IMR-90 (cell line): ENCODE measurements at regions not wholly inside any gene's neighbourhood (a gene's known extent, or its start where the extent isn't known, plus 50 kb on each side); places are given as distances from the start of the nearest gene placed in this dataset.

ENCODE experiments used
- ATAC-seq: fragments of 200-7000 bp; cut with Tn5 transposase; 2 replicates; pipeline ENCODE4 v1.9.1; 2020; ENCODE audit warnings: low read depth, mild to moderate bottlenecking, moderate library complexity
- BruUV-seq: library from RNA; stranded (reverse); fragments of 400-500 nt; replicated peaks from 2 replicates; lab custom pipeline; 2021; lab: Mats Ljungman, UMichigan
- CTCF ChIA-PET: fragments of 300-600 bp; formaldehyde crosslinking; extraction: SDS; loops from one replicate; lab custom pipeline; 2021; ENCODE audit warnings: antibody characterized with exemption; lab: Yijun Ruan, JAX
- POLR2A ChIA-PET: fragments of 300-600 bp; sonication (Branson Sonifier 250); formaldehyde crosslinking; loops from one replicate; lab custom pipeline; 2022; ENCODE audit warnings: antibody characterized with exemption; ENCODE audit not compliant: unreplicated experiment; lab: Charles Lee
- DNase-seq: peaks from one replicate; pipeline ENCODE4 v3.0.0; 2013
- H2AFZ ChIP-seq: replicated peaks from 2 replicates; pipeline ENCODE3; 2013; ENCODE audit warnings: low read length, mild to moderate bottlenecking; ENCODE audit not compliant: poor library complexity
- H2AK5ac ChIP-seq: 2 replicates; pipeline ENCODE4 v1.6.1; 2013; ENCODE audit warnings: low read depth, low read length, inconsistent platforms
- H2AK9ac ChIP-seq: replicated peaks from 2 replicates; pipeline ENCODE3; 2013; ENCODE audit warnings: mild to moderate bottlenecking, low read depth, low read length, moderate library complexity; ENCODE audit not compliant: poor library complexity
- H2BK120ac ChIP-seq: 2 replicates; pipeline ENCODE4 v1.6.1; 2013; ENCODE audit warnings: low read depth, low read length, inconsistent platforms
- H2BK15ac ChIP-seq: 3 replicates; pipeline ENCODE4 v1.6.1; 2013; ENCODE audit warnings: low read depth, low read length, inconsistent platforms
- H2BK20ac ChIP-seq: 2 replicates; pipeline ENCODE4 v1.6.1; 2013; ENCODE audit warnings: low read depth, mild to moderate bottlenecking, inconsistent platforms, low read length, moderate library complexity
- H2BK5ac ChIP-seq: 2 replicates; pipeline ENCODE4 v1.6.1; 2013; ENCODE audit warnings: mild to moderate bottlenecking, low read depth, low read length, inconsistent platforms; ENCODE audit not compliant: poor library complexity, severe bottlenecking
- H3K14ac ChIP-seq: replicated peaks from 2 replicates; pipeline ENCODE4 v1.6.1; 2013; ENCODE audit warnings: low read depth, low read length, inconsistent platforms
- H3K18ac ChIP-seq: 2 replicates; pipeline ENCODE4 v1.6.1; 2013; ENCODE audit warnings: low read depth, low read length, control low read depth
- H3K23ac ChIP-seq: 2 replicates; pipeline ENCODE4 v1.6.1; 2013; ENCODE audit warnings: low read depth, low read length, inconsistent platforms
- H3K27ac ChIP-seq: 2 replicates; pipeline ENCODE4 v1.5.1; 2013; ENCODE audit warnings: mild to moderate bottlenecking, control low read depth, low read length; ENCODE audit not compliant: insufficient read depth
- H3K27me3 ChIP-seq: 2 replicates; pipeline ENCODE4 v1.6.1; 2013; ENCODE audit warnings: low read length; ENCODE audit not compliant: control insufficient read depth, insufficient read depth
- H3K36me3 ChIP-seq: 2 replicates; pipeline ENCODE4 v1.6.1; 2013; ENCODE audit warnings: low read length, mixed read lengths; ENCODE audit not compliant: control insufficient read depth, insufficient read depth
- H3K4ac ChIP-seq: 2 replicates; pipeline ENCODE4 v1.6.1; 2013; ENCODE audit warnings: low read depth, low read length, inconsistent platforms
- H3K4me1 ChIP-seq: 2 replicates; pipeline ENCODE4 v1.6.1; 2013; ENCODE audit warnings: low read length, mixed read lengths; ENCODE audit not compliant: control insufficient read depth, insufficient read depth
- H3K4me2 ChIP-seq: 2 replicates; pipeline ENCODE4 v1.6.1; 2013; ENCODE audit warnings: low read depth, mild to moderate bottlenecking, control low read depth, low read length, moderate library complexity
- H3K4me3 ChIP-seq: 2 replicates; pipeline ENCODE4 v1.5.1; 2013; ENCODE audit warnings: low read depth, mild to moderate bottlenecking, control low read depth, low read length, moderate library complexity; ENCODE audit not compliant: insufficient read depth
- H3K56ac ChIP-seq: 2 replicates; pipeline ENCODE4 v1.6.1; 2013; ENCODE audit warnings: low read length, inconsistent platforms; ENCODE audit not compliant: insufficient read depth; ENCODE audit errors: extremely low read depth
- H3K79me1 ChIP-seq, 2 experiments: 2 replicates each; pipeline ENCODE4 v1.6.1; 2013; ENCODE audit warnings: low read length in 2 of 2, inconsistent platforms in 1 of 2, low read depth in 1 of 2
- H3K9ac ChIP-seq: 2 replicates; pipeline ENCODE4 v1.6.1; 2013; ENCODE audit warnings: low read depth, low read length, control low read depth
- H3K9me1 ChIP-seq: 2 replicates; pipeline ENCODE4 v1.6.1; 2013; ENCODE audit warnings: low read length, inconsistent platforms; ENCODE audit not compliant: insufficient read depth
- H3K9me3 ChIP-seq: 2 replicates; pipeline ENCODE4 v1.6.1; 2013; ENCODE audit warnings: low read length; ENCODE audit not compliant: control insufficient read depth, insufficient read depth
- H4K20me1 ChIP-seq: 2 replicates; pipeline ENCODE4 v1.6.1; 2013; ENCODE audit warnings: low read length, inconsistent platforms; ENCODE audit not compliant: insufficient read depth
- H4K5ac ChIP-seq: 2 replicates; pipeline ENCODE4 v1.6.1; 2013; ENCODE audit warnings: mild to moderate bottlenecking, low read depth, low read length, control low read depth
- H4K8ac ChIP-seq, 2 experiments: 2 replicates each; pipeline ENCODE4 v1.6.1; 2013; ENCODE audit warnings: low read depth in 2 of 2, low read length in 2 of 2, control low read depth in 1 of 2, inconsistent platforms in 1 of 2
- H4K91ac ChIP-seq: 2 replicates; pipeline ENCODE4 v1.6.1; 2013; ENCODE audit warnings: low read depth, low read length, inconsistent platforms; ENCODE audit not compliant: insufficient read depth
- BHLHE40 ChIP-seq: fragments of 150-350 bp; IDR thresholded peaks from 2 replicates; pipeline ENCODE4 v1.6.1; 2016; ENCODE audit warnings: mild to moderate bottlenecking, low read depth, low read length
- CEBPB ChIP-seq: IDR thresholded peaks from 2 replicates; pipeline ENCODE4 v1.6.1; 2012; ENCODE audit warnings: low read depth, low read length, improper control_type of control experiment
- CHD1 ChIP-seq: IDR thresholded peaks from 2 replicates; pipeline ENCODE4 v1.6.1; 2012; ENCODE audit warnings: low read depth, low read length, improper control_type of control experiment
- ELK1 ChIP-seq: fragments of 150-350 bp; IDR thresholded peaks from 2 replicates; pipeline ENCODE4 v1.6.1; 2016; ENCODE audit warnings: low read depth, mild to moderate bottlenecking, low read length, moderate library complexity, borderline replicate concordance
- FOS ChIP-seq: fragments of 150-350 bp; IDR thresholded peaks from 2 replicates; pipeline ENCODE4 v1.6.1; 2016; ENCODE audit warnings: low read depth, low read length
- MAFK ChIP-seq: IDR thresholded peaks from 2 replicates; pipeline ENCODE4 v1.6.1; 2012; ENCODE audit warnings: low read depth, low read length, improper control_type of control experiment
- MAZ ChIP-seq: IDR thresholded peaks from 2 replicates; pipeline ENCODE4 v1.6.1; 2012; ENCODE audit warnings: low read depth, mild to moderate bottlenecking, low read length, improper control_type of control experiment, moderate library complexity, borderline replicate concordance
- MXI1 ChIP-seq: IDR thresholded peaks from 2 replicates; pipeline ENCODE4 v1.6.1; 2012; ENCODE audit warnings: low read depth, mild to moderate bottlenecking, low read length, moderate library complexity, borderline replicate concordance
- NFE2L2 ChIP-seq: fragments of 150-350 bp; IDR thresholded peaks from 2 replicates; pipeline ENCODE4 v1.6.1; 2016; ENCODE audit warnings: low read depth, mild to moderate bottlenecking, low read length
- POLR2A ChIP-seq: IDR thresholded peaks from 2 replicates; pipeline ENCODE4 v1.6.1; 2012; ENCODE audit warnings: mild to moderate bottlenecking, low read depth, low read length
- RAD21 ChIP-seq: IDR thresholded peaks from 2 replicates; pipeline ENCODE4 v1.6.1; 2012; ENCODE audit warnings: low read length, improper control_type of control experiment
- RCOR1 ChIP-seq: IDR thresholded peaks from 2 replicates; pipeline ENCODE4 v1.6.1; 2012; ENCODE audit warnings: mild to moderate bottlenecking, low read length, improper control_type of control experiment; ENCODE audit not compliant: insufficient replicate concordance
- RFX5 ChIP-seq: IDR thresholded peaks from 2 replicates; pipeline ENCODE4 v1.8.0; 2012; ENCODE audit warnings: low read depth, mild to moderate bottlenecking, low read length, moderate library complexity
- SMC3 ChIP-seq: fragments of 150-350 bp; IDR thresholded peaks from 2 replicates; pipeline ENCODE4 v1.6.1; 2016; ENCODE audit warnings: low read depth, mild to moderate bottlenecking, antibody characterized with exemption, low read length, moderate library complexity
- USF2 ChIP-seq: fragments of 150-350 bp; IDR thresholded peaks from 2 replicates; pipeline ENCODE4 v1.6.1; 2017; ENCODE audit warnings: mild to moderate bottlenecking, antibody characterized with exemption, low read length, low read depth
- WGBS, 2 experiments: methylation state at CpG; one replicate each; pipeline versions ENCODE4 v1.1.5 to v1.1.7; 2013; ENCODE audit warnings: missing lambda C conversion rate in 2 of 2; ENCODE audit not compliant: insufficient read length in 1 of 2; ENCODE audit errors: extremely low coverage in 2 of 2; 5-methylcytosine and 5-hydroxymethylcytosine counted together
- dilution Hi-C: fragments of 300-500 bp; cut with HindIII; formaldehyde crosslinking; loops from one replicate; pipeline ENCODE4 v1.14.3; 2018; ENCODE audit warnings: low sequenced_read_pairs; ENCODE audit not compliant: unreplicated experiment
- in situ Hi-C: fragments of 300-500 bp; cut with MboI; formaldehyde crosslinking; loops from 3 replicates; pipeline ENCODE4 v1.14.3; 2019; ENCODE audit warnings: low sequenced_read_pairs, inconsistent platforms, mixed read lengths
- intact Hi-C: fragments of 100-400 bp; cut with micrococcal nuclease; formaldehyde crosslinking; loops from 2 replicates; pipeline ENCODE4 v1.10.0; 2022
- TF ChIP-seq, protein P1 (sequence below): conservative IDR thresholded peaks from 2 replicates; pipeline ENCODE4 v1.5.1; 2012; ENCODE audit warnings: mild to moderate bottlenecking, low read depth, low read length, improper control_type of control experiment

DNA sequence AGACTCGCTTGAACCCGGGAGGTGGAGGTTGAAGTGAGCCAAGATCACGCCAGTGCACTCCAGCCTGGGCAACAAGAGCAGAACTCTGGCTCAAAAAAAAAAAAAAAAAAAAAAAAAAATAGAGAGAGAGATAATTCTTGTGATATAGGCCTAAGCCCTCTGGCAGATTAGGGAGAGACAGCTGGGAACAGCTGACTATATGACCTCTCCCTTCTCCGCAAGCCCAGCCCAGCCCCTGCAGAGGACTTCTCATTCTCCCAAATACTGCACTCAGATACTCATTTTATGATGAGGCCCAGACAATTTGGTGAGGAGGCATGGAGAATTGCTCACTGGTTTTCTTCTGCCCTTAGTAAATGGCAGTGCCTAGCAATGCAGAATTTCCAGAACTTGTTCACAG, 262.0 kb downstream of the HAUS1 start:
- Histone ChIP-seq H4K20me1 (no peaks in the 10 kb centered on the region), H4K8ac (no peak overlapping the region), H3K9ac (no peak overlapping the region), H2AK5ac (no peak overlapping the region), H2BK15ac (no peak overlapping the region), H3K9me3 (no peaks in the 10 kb centered on the region), H3K4me2 (no peak overlapping the region), H2BK20ac (no peak overlapping the region), H2AK9ac (no peak overlapping the region), H4K91ac (no peak overlapping the region), H3K23ac (no peak overlapping the region), H3K9me1 (no peaks in the 10 kb centered on the region), H3K18ac (no peak overlapping the region), H3K4me3 (no peak overlapping the region), H3K56ac (no peak overlapping the region), H3K4me1 (no peaks in the 10 kb centered on the region), H3K4ac (no peak overlapping the region), H3K36me3 (no peaks in the 10 kb centered on the region), H2BK120ac (no peak overlapping the region), H3K79me1 (no peaks in the 10 kb centered on the region), H4K5ac (no peak overlapping the region), H2BK5ac (no peak overlapping the region), H2AFZ (no peak overlapping the region), H3K27me3 (peaks cover 2% of the 10 kb centered on the region; the same call in 1 of the 2 replicates), H3K14ac (no peak overlapping the region), H3K27ac (no peak overlapping the region)
- WGBS, 2 experiments: no CpG with 5 or more reads among the region's 4 CpGs
- dilution Hi-C loops (no loop called here), in situ Hi-C loops (no loop called here), intact Hi-C loops (no loop called here)
- ChIA-PET CTCF (no interaction called here), POLR2A (no interaction called here)
- no peak for ATAC-seq
- no TSS peak for BruUV-seq
- TF ChIP-seq MAFK (no peak), RAD21 (no peak), SMC3 (no peak), CEBPB (no peak), RFX5 (no peak), CHD1 (no peak), USF2 (no peak), NFE2L2 (no peak), MAZ (no peak), POLR2A (no peak), MXI1 (no peak), RCOR1 (no peak), BHLHE40 (no peak), ELK1 (no peak), FOS (no peak)
- TF ChIP-seq, protein P1, sequence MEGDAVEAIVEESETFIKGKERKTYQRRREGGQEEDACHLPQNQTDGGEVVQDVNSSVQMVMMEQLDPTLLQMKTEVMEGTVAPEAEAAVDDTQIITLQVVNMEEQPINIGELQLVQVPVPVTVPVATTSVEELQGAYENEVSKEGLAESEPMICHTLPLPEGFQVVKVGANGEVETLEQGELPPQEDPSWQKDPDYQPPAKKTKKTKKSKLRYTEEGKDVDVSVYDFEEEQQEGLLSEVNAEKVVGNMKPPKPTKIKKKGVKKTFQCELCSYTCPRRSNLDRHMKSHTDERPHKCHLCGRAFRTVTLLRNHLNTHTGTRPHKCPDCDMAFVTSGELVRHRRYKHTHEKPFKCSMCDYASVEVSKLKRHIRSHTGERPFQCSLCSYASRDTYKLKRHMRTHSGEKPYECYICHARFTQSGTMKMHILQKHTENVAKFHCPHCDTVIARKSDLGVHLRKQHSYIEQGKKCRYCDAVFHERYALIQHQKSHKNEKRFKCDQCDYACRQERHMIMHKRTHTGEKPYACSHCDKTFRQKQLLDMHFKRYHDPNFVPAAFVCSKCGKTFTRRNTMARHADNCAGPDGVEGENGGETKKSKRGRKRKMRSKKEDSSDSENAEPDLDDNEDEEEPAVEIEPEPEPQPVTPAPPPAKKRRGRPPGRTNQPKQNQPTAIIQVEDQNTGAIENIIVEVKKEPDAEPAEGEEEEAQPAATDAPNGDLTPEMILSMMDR: no peak
- no peak for DNase-seq
